ENCODE measurements at regions not wholly inside any gene's neighbourhood (a gene's known extent, or its start where the extent isn't known, plus 50 kb on each side); places are given as distances from the start of the nearest gene placed in this dataset.

DNA sequence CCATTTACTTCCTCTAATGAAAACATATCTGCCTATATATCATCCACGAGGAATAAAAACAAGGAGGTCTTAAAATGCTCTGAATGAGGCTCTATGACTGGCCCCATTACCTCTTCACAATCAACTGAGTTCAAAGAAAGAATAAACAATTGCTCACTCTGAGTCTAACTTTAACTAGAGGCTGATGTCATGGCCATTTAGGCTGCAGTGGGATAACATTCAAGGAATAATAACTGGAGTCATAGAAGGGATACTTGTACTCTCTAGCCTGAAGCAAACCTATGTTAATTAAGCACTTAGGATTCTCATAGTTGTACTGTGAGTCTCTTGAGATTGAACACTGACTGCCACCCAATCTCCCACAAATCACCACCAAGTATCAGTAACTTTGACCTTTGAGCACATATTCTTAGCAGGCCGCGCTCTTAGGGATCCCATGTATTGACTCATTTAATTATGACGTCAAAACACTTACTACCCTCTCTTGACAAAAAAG, 70.2 kb downstream of the PERP start (continued):
- TF ChIP-seq ZNF764 (CRISPR knock-in tag; IDR thresholded peaks at IDR 0.05; ENCODE audit: low read depth) (no peak), HIVEP1 (CRISPR knock-in tag; IDR thresholded peaks at IDR 0.05) (no peak)

DNA sequence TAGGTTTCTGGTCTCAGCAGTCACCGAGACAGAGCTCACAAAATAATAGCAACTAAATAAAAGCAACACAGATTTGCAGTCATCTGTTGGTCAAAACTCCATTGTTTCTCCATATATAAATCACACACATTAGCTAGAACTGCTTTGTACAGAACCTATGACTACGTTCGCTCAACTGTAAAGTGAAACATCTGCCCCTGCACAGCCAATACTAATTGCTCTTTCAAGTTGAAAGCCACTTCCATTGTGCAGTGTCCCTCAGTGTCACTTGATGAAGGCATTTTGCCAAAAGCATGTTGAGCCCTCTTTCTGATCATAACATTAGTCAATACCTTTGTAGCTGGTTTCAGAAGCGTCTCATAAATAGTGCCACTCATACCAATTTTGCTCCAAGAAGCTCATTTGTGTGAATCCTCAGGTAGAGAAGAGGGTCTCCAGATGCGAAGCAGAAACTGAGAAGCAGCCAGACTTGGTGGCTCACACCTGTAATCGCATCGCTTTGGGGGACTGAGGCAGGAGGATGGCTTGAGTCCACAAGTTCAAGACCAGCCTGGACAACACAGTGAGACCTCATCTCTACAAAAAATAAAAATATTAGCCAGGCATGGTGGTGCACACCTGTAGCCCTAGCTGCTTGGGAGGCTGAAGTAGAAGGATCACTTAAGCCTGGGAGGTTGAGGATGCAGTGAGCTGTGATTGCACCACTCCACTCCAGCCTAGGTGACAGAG, 68.9 kb downstream of the PERP start:
- DNase-seq (ENCODE audit: extremely low read depth in 1 of 4, low spot score in 3 of 4) = no peak
- Histone ChIP-seq H4K20me1 (replicated peaks; ENCODE audit: control insufficient read depth, insufficient read depth, low read length) (no peaks in the 10 kb centered on the region), H3K9me1 (ENCODE audit: control insufficient read depth, insufficient read depth, low read length) (no peaks in the 10 kb centered on the region), H3K79me2 (ENCODE audit: control insufficient read depth, insufficient read depth, low read length) (no peaks in the 10 kb centered on the region), H3K36me3 (ENCODE audit: control insufficient read depth, insufficient read depth, low read length) (no peaks in the 10 kb centered on the region), H2AFZ (ENCODE audit: low read depth, low read length) (no peak overlapping the region), H3K4me3 (no peak overlapping the region), H3K9me3 (replicated peaks; ENCODE audit: control insufficient read depth, insufficient read depth, low read depth, low read length) (no peaks in the 10 kb centered on the region), H3K27me3 (ENCODE audit: control insufficient read depth in 2 of 2, insufficient read depth in 2 of 2, low read length in 2 of 2) (peaks cover 3 to 13% of the 10 kb centered on the region in 2 experiments; a peak in 3 of 5 replicates), H3K4me1 (replicated peaks in 1 of 2; ENCODE audit: control insufficient read depth in 2 of 2, insufficient read depth in 2 of 2, low read length in 2 of 2) (no peaks in the 10 kb centered on the region), H3K9ac (ENCODE audit: insufficient read depth in 1 of 2, low read depth in 2 of 2, low read length in 2 of 2) (no peak overlapping the region), H3K4me2 (ENCODE audit: insufficient read depth, low read length) (no peak overlapping the region), H3K27ac (ENCODE audit: extremely low read depth, low read depth, low read length) (no peak overlapping the region)
- TF ChIP-seq ZNF668 (CRISPR knock-in tag; IDR thresholded peaks at IDR 0.05) (no peak), ZC3H11A (IDR thresholded peaks at IDR 0.05; ENCODE audit: low read depth, low read length) (no peak), RBM22 (IDR thresholded peaks at IDR 0.05; ENCODE audit: low read depth, low read length, poor library complexity, severe bottlenecking) (no peak)
- TF ChIP-seq, protein P1, sequence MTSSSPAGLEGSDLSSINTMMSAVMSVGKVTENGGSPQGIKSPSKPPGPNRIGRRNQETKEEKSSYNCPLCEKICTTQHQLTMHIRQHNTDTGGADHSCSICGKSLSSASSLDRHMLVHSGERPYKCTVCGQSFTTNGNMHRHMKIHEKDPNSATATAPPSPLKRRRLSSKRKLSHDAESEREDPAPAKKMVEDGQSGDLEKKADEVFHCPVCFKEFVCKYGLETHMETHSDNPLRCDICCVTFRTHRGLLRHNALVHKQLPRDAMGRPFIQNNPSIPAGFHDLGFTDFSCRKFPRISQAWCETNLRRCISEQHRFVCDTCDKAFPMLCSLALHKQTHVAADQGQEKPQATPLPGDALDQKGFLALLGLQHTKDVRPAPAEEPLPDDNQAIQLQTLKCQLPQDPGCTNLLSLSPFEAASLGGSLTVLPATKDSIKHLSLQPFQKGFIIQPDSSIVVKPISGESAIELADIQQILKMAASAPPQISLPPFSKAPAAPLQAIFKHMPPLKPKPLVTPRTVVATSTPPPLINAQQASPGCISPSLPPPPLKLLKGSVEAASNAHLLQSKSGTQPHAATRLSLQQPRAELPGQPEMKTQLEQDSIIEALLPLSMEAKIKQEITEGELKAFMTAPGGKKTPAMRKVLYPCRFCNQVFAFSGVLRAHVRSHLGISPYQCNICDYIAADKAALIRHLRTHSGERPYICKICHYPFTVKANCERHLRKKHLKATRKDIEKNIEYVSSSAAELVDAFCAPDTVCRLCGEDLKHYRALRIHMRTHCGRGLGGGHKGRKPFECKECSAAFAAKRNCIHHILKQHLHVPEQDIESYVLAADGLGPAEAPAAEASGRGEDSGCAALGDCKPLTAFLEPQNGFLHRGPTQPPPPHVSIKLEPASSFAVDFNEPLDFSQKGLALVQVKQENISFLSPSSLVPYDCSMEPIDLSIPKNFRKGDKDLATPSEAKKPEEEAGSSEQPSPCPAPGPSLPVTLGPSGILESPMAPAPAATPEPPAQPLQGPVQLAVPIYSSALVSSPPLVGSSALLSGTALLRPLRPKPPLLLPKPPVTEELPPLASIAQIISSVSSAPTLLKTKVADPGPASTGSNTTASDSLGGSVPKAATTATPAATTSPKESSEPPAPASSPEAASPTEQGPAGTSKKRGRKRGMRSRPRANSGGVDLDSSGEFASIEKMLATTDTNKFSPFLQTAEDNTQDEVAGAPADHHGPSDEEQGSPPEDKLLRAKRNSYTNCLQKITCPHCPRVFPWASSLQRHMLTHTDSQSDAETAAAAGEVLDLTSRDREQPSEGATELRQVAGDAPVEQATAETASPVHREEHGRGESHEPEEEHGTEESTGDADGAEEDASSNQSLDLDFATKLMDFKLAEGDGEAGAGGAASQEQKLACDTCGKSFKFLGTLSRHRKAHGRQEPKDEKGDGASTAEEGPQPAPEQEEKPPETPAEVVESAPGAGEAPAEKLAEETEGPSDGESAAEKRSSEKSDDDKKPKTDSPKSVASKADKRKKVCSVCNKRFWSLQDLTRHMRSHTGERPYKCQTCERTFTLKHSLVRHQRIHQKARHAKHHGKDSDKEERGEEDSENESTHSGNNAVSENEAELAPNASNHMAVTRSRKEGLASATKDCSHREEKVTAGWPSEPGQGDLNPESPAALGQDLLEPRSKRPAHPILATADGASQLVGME (CRISPR knock-in tag; IDR thresholded peaks at IDR 0.05) = no peak
- ATAC-seq = no peak
- no peak for FAIRE-seq
- intact Hi-C loops (cut with micrococcal nuclease) = no loop called here
- CTCF ChIA-PET (ENCODE audit: low intra/inter-chr PET ratio) = no interaction called here
- POLR2A ChIA-PET = interaction anchor here (0.6 to 0.7 kb wide), 3 partner anchors 9 to 31 kb away, joined by 3 read pairs; no protein-coding TSS in a partner anchor
- BruUV-seq (replicated peaks) = no TSS peak
- WGBS (ENCODE audit: insufficient coverage, low coverage, missing lambda C conversion rate) = 1% methylated on average over 7 of the region's 7 CpGs
- in situ Hi-C loops (cut with MboI) = no loop called here

Measured in K562 (cell line).